ENCODE measurements at regions not wholly inside any gene's neighbourhood (a gene's known extent, or its start where the extent isn't known, plus 50 kb on each side); places are given as distances from the start of the nearest gene placed in this dataset.

GRCh38 chrX:54695816-54696487 lies 102.1 kb downstream of the ITIH6 start:
- peaks cover 31% of the 10 kb centered on the region for H3K9me3 ChIP-seq (ENCODE audit: control insufficient read depth, low read depth, low read length)
- H3K36me3 ChIP-seq (ENCODE audit: control insufficient read depth, low read depth, low read length) = no peaks in the 10 kb centered on the region
- H3K27me3 ChIP-seq (ENCODE audit: control insufficient read depth, insufficient read depth, low read length) = no peaks in the 10 kb centered on the region
- H3K9ac ChIP-seq (ENCODE audit: low read length) = no peak overlapping the region
- no peak overlapping the region for H3K27ac ChIP-seq (ENCODE audit: low read length)
- no peak overlapping the region for H3K4me3 ChIP-seq (ENCODE audit: low read length)
- H3K4me1 ChIP-seq (ENCODE audit: control insufficient read depth, low read depth, low read length) = no peaks in the 10 kb centered on the region

All from iPS-18a (cell line).